Esophagus muscularis mucosa (tissue), 4 donors: ENCODE measurements at regions not wholly inside any gene's neighbourhood (a gene's known extent, or its start where the extent isn't known, plus 50 kb on each side); places are given as distances from the start of the nearest gene placed in this dataset.

Experiments
- DNase-seq: peaks from one replicate; pipeline ENCODE4 v3.0.0-alpha.2; 2017; ENCODE audit errors: extremely low spot score
- H3K27ac ChIP-seq, 4 donors: fragments of 200-600 bp; sonication (generic); replicated peaks in 1 of 4; 1 replicate in 3 of 4; 2 replicates in 1 of 4; pipeline ENCODE4 v1.5.1; 2016 to 2019; ENCODE audit warnings: mild to moderate bottlenecking in 1 of 4
- H3K27me3 ChIP-seq, 4 donors: fragments of 200-600 bp; sonication (generic); one replicate each; pipeline versions ENCODE4 v1.5.1 to v1.6.0; 2016 to 2019
- H3K36me3 ChIP-seq, 4 donors: fragments of 200-600 bp; sonication (generic); one replicate each; pipeline ENCODE4 v1.5.1; 2016 to 2019
- H3K4me1 ChIP-seq, 4 donors: fragments of 200-600 bp; sonication (generic); one replicate each; pipeline ENCODE4 v1.5.1; 2016 to 2019
- H3K4me3 ChIP-seq, 4 donors: fragments of 200-600 bp; sonication (generic); 1 replicate in 2 of 4; 2 replicates in 2 of 4; pipeline ENCODE4 v1.5.1; 2016 to 2019; ENCODE audit warnings: mild to moderate bottlenecking in 4 of 4, moderate library complexity in 1 of 4
- H3K9me3 ChIP-seq, 4 donors: fragments of 200-600 bp; sonication (generic); 1 replicate in 3 of 4; 2 replicates in 1 of 4; pipeline ENCODE4 v1.5.1; 2016 to 2019
- EP300 ChIP-seq: sonication (generic); formaldehyde crosslinking; IDR thresholded peaks from one replicate; pipeline ENCODE4 v1.6.1; 2017; ENCODE audit warnings: antibody characterized with exemption
- POLR2A ChIP-seq: fragments of 450-650 bp; IDR thresholded peaks from one replicate; pipeline ENCODE4 v1.6.1; 2017; ENCODE audit warnings: antibody characterized with exemption, moderate library complexity, mild to moderate bottlenecking, low read depth
- POLR2AphosphoS5 ChIP-seq, 2 donors: sonication (generic); formaldehyde crosslinking; IDR thresholded peaks; one replicate each; pipeline ENCODE4 v1.6.1; 2017; ENCODE audit warnings: antibody characterized with exemption in 2 of 2
- WGBS: methylation state at CpG from one replicate; pipeline ENCODE4 v1.1.5; 2018; 5-methylcytosine and 5-hydroxymethylcytosine counted together
- intact Hi-C: fragments of 100-400 bp; cut with DNase I; formaldehyde crosslinking; loops from one replicate; pipeline ENCODE4 v1.15.1; 2023
- TF ChIP-seq, protein P1 (sequence below), 3 experiments: fragments of 200-600 bp in 2 of 3; fragments of 450-650 bp in 1 of 3; sonication (generic) in 2 of 3; IDR thresholded peaks; one replicate each; pipeline ENCODE4 v1.5.1; 2017 to 2019; ENCODE audit warnings: antibody characterized with exemption in 3 of 3, mild to moderate bottlenecking in 2 of 3, moderate library complexity in 1 of 3

GRCh38 chr11:116330439-116331185 is 442.2 kb downstream of the BUD13 start:
- Histone ChIP-seq H3K27me3 (peaks cover 0 to 7% (median 0%) of the 10 kb centered on the region in 4 donors), H3K27ac (no peak overlapping the region), H3K4me1 (no peaks in the 10 kb centered on the region), H3K9me3 (no peaks in the 10 kb centered on the region), H3K36me3 (no peaks in the 10 kb centered on the region), H3K4me3 (no peak overlapping the region)
- 92% methylated on average over 6 of the region's 7 CpGs for WGBS
- DNase-seq, result peak; percentile 91
- intact Hi-C loops, result no loop called here
- no peak for TF ChIP-seq POLR2A
- no peak for TF ChIP-seq POLR2AphosphoS5 (IDR thresholded peaks at IDR 0.05)
- TF ChIP-seq EP300, result no peak
- TF ChIP-seq, protein P1, sequence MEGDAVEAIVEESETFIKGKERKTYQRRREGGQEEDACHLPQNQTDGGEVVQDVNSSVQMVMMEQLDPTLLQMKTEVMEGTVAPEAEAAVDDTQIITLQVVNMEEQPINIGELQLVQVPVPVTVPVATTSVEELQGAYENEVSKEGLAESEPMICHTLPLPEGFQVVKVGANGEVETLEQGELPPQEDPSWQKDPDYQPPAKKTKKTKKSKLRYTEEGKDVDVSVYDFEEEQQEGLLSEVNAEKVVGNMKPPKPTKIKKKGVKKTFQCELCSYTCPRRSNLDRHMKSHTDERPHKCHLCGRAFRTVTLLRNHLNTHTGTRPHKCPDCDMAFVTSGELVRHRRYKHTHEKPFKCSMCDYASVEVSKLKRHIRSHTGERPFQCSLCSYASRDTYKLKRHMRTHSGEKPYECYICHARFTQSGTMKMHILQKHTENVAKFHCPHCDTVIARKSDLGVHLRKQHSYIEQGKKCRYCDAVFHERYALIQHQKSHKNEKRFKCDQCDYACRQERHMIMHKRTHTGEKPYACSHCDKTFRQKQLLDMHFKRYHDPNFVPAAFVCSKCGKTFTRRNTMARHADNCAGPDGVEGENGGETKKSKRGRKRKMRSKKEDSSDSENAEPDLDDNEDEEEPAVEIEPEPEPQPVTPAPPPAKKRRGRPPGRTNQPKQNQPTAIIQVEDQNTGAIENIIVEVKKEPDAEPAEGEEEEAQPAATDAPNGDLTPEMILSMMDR (IDR thresholded peaks at IDR 0.05), result no peak

DNA sequence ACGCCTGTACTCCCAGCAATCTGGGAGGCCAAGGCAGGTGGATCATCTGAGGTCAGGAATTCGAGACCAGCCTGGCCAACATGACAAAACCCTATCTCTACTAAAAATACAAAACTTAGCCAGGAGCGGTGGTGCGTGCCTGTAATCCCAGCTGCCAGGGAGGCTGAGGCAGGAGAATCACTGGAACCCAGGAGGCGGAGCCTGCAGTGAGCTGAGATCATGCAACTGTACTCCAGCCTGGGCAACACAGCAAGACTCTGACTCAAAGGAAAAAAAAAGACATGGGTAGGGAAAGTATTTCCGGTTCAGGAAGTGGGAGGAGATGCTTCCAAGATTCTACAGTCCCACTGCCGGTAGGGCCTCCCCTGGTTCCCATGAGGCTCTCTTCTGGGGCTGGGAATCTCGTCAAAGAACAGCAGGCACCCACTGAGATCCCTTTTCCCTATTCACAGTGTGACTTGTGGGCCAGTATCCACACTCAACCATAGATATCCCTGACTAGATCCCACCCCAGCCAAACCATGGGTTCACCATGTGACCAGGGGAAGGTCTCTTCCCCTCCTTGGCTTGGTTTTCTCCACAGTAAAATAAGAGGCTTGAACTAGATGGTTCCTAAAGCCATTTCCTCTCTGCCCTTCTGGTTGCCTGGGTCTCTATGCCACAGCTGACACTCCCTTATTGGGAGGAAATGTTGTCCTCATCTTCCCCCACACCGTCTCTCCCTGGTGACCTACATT is 443.3 kb downstream of the BUD13 start:
- H3K27me3 ChIP-seq, result no peaks in the 10 kb centered on the region
- DNase-seq, result peak; percentile 64
- no peaks in the 10 kb centered on the region for H3K9me3 ChIP-seq
- TF ChIP-seq EP300, result no peak
- TF ChIP-seq POLR2AphosphoS5 (IDR thresholded peaks at IDR 0.05), result no peak
- TF ChIP-seq POLR2A, result no peak
- TF ChIP-seq, protein P1 (IDR thresholded peaks at IDR 0.05), result no peak
- WGBS, result 85% methylated on average over 9 of the region's 9 CpGs
- H3K4me3 ChIP-seq, result no peak overlapping the region
- H3K36me3 ChIP-seq, result no peaks in the 10 kb centered on the region
- intact Hi-C loops, result no loop called here
- no peak overlapping the region for H3K27ac ChIP-seq
- no peaks in the 10 kb centered on the region for H3K4me1 ChIP-seq

GRCh38 chr11:116328851-116329250 is 443.9 kb downstream of the BUD13 start:
- no peak overlapping the region for H3K4me3 ChIP-seq
- intact Hi-C loops, result no loop called here
- H3K36me3 ChIP-seq, result no peaks in the 10 kb centered on the region
- no peaks in the 10 kb centered on the region for H3K9me3 ChIP-seq
- no peaks in the 10 kb centered on the region for H3K27me3 ChIP-seq
- DNase-seq, result no peak
- no peak overlapping the region for H3K27ac ChIP-seq
- 80% methylated on average over 3 of the region's 3 CpGs for WGBS
- TF ChIP-seq POLR2AphosphoS5 (IDR thresholded peaks at IDR 0.05), result no peak
- no peak for TF ChIP-seq POLR2A
- TF ChIP-seq, protein P1 (IDR thresholded peaks at IDR 0.05), result no peak
- TF ChIP-seq EP300, result no peak
- H3K4me1 ChIP-seq, result no peaks in the 10 kb centered on the region

GRCh38 chr11:116328391-116328790 is 444.4 kb downstream of the BUD13 start:
- Histone ChIP-seq H3K4me1 (no peaks in the 10 kb centered on the region), H3K9me3 (no peaks in the 10 kb centered on the region), H3K27me3 (no peaks in the 10 kb centered on the region), H3K4me3 (no peak overlapping the region), H3K27ac (no peak overlapping the region), H3K36me3 (no peaks in the 10 kb centered on the region)
- no peak for TF ChIP-seq POLR2AphosphoS5 (IDR thresholded peaks at IDR 0.05)
- TF ChIP-seq EP300, result no peak
- TF ChIP-seq POLR2A, result no peak
- TF ChIP-seq, protein P1 (IDR thresholded peaks at IDR 0.05), result no peak
- WGBS, result 80% methylated on average over 2 of the region's 4 CpGs
- intact Hi-C loops, result no loop called here
- DNase-seq, result peak; percentile 39
